DND-41 (cell line): ENCODE measurements at regions not wholly inside any gene's neighbourhood (a gene's known extent, or its start where the extent isn't known, plus 50 kb on each side); places are given as distances from the start of the nearest gene placed in this dataset.

Experiments
- ATAC-seq: fragments of 200-7000 bp; cut with Tn5 transposase; 3 replicates; pipeline ENCODE4 v1.9.1; 2021; ENCODE audit warnings: low read depth; ENCODE audit not compliant: insufficient read depth
- DNase-seq: peaks from one replicate; pipeline ENCODE4 v3.0.0-alpha.2; 2020
- H2AFZ ChIP-seq: 2 replicates; pipeline ENCODE4 v1.6.0; 2012; ENCODE audit warnings: low read depth, low read length
- H3K27ac ChIP-seq: 2 replicates; pipeline ENCODE4 v1.5.1; 2012; ENCODE audit warnings: low read length, inconsistent platforms
- H3K27me3 ChIP-seq: fragments of 200-600 bp; sonication (generic); 2 replicates; pipeline ENCODE4 v1.6.0; 2012; ENCODE audit warnings: low read length, mild to moderate bottlenecking, inconsistent platforms; ENCODE audit not compliant: insufficient read depth, poor library complexity
- H3K36me3 ChIP-seq: 2 replicates; pipeline ENCODE4 v1.5.1; 2012; ENCODE audit warnings: low read length, inconsistent platforms; ENCODE audit not compliant: insufficient read depth
- H3K4me1 ChIP-seq: 2 replicates; pipeline ENCODE4 v1.5.1; 2012; ENCODE audit warnings: mild to moderate bottlenecking, low read length; ENCODE audit not compliant: insufficient read depth
- H3K4me2 ChIP-seq: 2 replicates; pipeline ENCODE4 v1.6.0; 2012; ENCODE audit warnings: mild to moderate bottlenecking, moderate library complexity, low read length, inconsistent platforms; ENCODE audit not compliant: insufficient read depth
- H3K4me3 ChIP-seq, 2 experiments: fragments of 200-600 bp in 1 of 2; shearing (Covaris generic) in 1 of 2; 2 replicates each; pipeline ENCODE4 v1.5.1; 2012 to 2016; ENCODE audit warnings: inconsistent platforms in 2 of 2, low read length in 2 of 2, mild to moderate bottlenecking in 2 of 2, low read depth in 1 of 2, moderate library complexity in 1 of 2
- H3K79me2 ChIP-seq: 2 replicates; pipeline ENCODE4 v1.6.0; 2012; ENCODE audit warnings: low read length, inconsistent platforms; ENCODE audit not compliant: insufficient read depth
- H3K9ac ChIP-seq: 2 replicates; pipeline ENCODE4 v1.6.0; 2012; ENCODE audit warnings: low read depth, mild to moderate bottlenecking, inconsistent platforms, low read length, moderate library complexity
- H3K9me3 ChIP-seq: 2 replicates; pipeline ENCODE4 v1.5.1; 2012; ENCODE audit warnings: low read length, moderate library complexity, mild to moderate bottlenecking, inconsistent platforms; ENCODE audit not compliant: insufficient read depth, severe bottlenecking
- H4K20me1 ChIP-seq: 2 replicates; pipeline ENCODE4 v1.6.0; 2012; ENCODE audit warnings: low read length; ENCODE audit not compliant: insufficient read depth
- EZH2 ChIP-seq: IDR thresholded peaks from 3 replicates; pipeline ENCODE4 v1.6.1; 2012; ENCODE audit warnings: borderline replicate concordance, low read depth, mild to moderate bottlenecking, moderate library complexity, low read length, inconsistent platforms; ENCODE audit not compliant: severe bottlenecking
- TF ChIP-seq, protein P1 (sequence below): IDR thresholded peaks from 2 replicates; pipeline ENCODE4 v1.5.1; 2012; ENCODE audit warnings: borderline replicate concordance, low read length, moderate library complexity, mild to moderate bottlenecking; ENCODE audit not compliant: poor library complexity, severe bottlenecking; ENCODE audit errors: extremely low read depth

DNA sequence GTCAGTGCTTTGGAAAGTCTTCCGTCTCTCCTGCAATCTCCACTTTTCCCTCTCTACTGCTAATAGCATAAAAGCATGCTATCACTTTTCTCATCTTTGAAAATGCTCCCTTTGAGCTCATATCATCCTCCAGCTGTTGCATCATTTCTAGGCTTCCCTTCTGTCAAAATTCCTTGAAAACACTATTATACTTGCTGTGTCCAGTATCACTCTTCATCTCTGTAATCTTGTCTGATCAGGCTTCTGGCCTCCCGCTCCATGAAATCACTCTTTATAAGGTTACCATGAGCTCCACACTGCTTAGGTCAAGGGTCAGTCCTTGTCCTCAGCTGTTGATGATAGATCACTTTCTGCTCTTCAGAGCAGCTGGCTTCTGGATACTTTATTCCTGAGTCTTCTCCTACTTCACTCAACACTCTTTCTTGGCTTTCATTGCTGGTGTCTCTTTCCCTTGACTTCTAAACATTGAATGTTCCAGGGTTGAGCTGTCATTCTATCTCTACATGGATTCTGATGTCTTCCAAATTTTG is 50.9 kb upstream of the SPTSSB start:
- ATAC-seq, result no peak
- Histone ChIP-seq H3K79me2 (no peaks in the 10 kb centered on the region), H3K27ac (no peak overlapping the region), H3K9me3 (no peaks in the 10 kb centered on the region), H3K4me1 (peaks cover 3% of the 10 kb centered on the region; the same call in 1 of the 2 replicates), H3K27me3 (no peaks in the 10 kb centered on the region), H4K20me1 (no peaks in the 10 kb centered on the region), H3K4me3 (no peak overlapping the region), H2AFZ (no peak overlapping the region), H3K4me2 (no peak overlapping the region), H3K36me3 (no peaks in the 10 kb centered on the region), H3K9ac (no peak overlapping the region)
- no peak for DNase-seq
- TF ChIP-seq, protein P1, sequence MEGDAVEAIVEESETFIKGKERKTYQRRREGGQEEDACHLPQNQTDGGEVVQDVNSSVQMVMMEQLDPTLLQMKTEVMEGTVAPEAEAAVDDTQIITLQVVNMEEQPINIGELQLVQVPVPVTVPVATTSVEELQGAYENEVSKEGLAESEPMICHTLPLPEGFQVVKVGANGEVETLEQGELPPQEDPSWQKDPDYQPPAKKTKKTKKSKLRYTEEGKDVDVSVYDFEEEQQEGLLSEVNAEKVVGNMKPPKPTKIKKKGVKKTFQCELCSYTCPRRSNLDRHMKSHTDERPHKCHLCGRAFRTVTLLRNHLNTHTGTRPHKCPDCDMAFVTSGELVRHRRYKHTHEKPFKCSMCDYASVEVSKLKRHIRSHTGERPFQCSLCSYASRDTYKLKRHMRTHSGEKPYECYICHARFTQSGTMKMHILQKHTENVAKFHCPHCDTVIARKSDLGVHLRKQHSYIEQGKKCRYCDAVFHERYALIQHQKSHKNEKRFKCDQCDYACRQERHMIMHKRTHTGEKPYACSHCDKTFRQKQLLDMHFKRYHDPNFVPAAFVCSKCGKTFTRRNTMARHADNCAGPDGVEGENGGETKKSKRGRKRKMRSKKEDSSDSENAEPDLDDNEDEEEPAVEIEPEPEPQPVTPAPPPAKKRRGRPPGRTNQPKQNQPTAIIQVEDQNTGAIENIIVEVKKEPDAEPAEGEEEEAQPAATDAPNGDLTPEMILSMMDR, result no peak
- TF ChIP-seq EZH2, result no peak
